HG02885 (cell line): ENCODE measurements at regions not wholly inside any gene's neighbourhood (a gene's known extent, or its start where the extent isn't known, plus 50 kb on each side); places are given as distances from the start of the nearest gene placed in this dataset.

ENCODE experiments used
- ATAC-seq: cut with Tn5 transposase; IDR thresholded peaks from one replicate; pipeline ENCODE4 v1.9.1; 2021; ENCODE audit warnings: mild to moderate bottlenecking; ENCODE audit not compliant: unreplicated experiment, poor library complexity

- no peak for ATAC-seq
Observed at GRCh38 chr3:135458541-135459322, 506.8 kb upstream of the PPP2R3A start.

DNA sequence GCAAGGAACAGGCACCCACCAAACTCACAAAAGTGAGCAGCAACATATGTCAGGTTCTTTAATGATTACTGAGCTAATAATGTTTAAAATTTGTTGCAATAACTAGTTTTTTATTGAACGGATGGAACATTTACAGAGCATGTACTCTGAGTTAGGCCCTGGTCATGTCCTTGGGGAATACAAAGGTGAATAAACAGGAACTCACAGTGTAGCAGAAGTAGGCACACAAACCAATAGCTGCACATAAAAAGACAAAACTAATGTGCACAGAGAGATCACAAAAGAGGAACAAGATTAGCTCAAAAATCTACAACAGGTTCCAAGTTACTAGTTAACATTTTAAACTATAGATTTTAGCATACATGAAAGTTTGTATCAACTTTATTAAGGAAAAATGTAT is 505.3 kb upstream of the PPP2R3A start:
- ATAC-seq, result no peak

GRCh38 chr3:135471911-135472310 is 493.6 kb upstream of the PPP2R3A start:
- ATAC-seq, result no peak

DNA sequence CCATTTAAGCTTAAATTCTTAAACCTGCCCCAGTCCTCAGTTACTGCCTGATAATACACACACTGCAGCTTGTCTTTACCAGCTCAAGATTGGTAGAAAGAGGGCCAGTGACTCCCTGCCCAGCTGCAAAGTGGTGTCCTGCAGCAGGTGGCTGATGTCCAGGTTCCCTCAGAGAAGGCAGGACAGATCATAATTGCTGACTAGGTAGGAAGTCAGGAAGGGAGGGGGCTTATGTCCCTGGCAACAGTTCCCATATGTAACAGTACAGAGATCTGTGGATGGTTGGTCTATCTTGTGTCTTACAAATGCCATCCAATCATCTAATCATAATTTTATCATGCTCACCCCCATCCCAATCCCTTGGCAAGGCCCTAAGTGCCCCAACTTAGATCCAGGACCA is 492.1 kb upstream of the PPP2R3A start:
- ATAC-seq, result no peak

DNA sequence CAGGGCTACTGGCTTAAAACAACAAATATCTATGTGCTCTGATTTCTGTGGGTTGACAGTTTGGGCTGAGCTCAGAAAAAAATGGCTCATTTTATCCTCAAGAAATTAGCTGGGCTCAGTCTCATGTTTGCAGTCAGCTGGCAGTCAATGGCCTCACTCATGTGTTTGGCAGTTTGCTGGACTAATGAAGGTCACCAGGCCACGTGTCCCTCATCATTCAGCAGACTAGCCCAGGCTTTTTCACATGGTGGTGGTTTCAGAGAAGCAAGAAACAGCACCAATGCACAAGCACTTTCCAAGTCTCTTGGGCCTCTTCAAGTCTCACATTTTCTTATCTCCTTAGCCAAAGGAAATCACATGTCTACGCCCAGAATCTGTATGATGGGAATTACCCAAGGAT is 478.3 kb upstream of the PPP2R3A start:
- no peak for ATAC-seq

GRCh38 chr3:135490219-135490915 is 475.2 kb upstream of the PPP2R3A start:
- no peak for ATAC-seq

DNA sequence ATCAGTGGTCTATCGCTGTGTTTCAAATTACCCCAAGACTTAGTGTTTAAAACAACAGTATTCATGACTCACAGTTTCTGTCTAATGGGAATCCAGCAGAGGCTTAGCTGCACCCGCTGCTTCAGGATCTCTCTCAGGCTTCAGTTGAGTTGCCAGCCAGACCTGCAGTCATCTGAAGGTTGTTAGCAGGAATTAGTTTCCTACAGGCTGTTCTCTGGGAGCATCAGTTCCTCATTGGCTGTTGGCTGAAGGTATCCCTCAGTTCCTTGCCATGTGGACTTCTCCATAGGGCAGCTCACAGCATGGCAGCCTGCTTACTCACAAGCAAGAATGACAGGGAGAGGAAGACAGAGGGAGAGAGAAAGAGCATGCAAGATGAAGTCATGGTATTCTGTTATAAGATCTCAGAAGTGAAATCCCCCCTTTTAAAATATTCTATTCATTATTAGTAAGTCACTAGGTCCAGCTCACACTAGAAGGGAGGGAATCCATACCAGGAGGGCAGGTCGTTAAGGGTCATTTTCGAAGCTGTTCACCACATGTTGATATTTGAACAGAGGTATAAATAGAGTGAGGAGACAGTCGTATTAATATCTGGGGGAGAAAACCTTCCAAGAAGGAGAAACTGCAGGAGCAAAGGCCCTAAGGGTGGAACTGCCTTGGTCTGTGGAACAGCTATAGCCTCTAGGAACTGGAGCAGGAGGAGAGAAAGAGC is 473.9 kb upstream of the PPP2R3A start:
- no peak for ATAC-seq

DNA sequence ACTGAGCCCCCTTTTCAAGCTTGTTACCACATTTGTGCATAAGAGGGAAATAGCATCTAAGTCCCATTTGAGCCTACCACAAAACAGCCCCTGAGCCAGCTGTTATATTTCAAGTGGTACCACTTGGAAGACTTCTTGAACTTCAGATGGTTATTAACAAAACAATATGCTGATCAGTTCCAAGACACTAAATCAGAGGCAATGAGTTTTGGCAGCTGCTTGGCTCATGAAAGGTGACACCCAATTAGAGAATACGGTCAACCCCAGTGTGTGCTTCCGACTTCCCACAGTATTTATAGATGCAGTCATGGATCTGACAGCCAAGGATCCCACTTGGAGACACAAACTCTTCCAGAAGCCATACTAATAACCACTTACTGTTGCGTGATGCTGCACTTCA is 469.6 kb upstream of the PPP2R3A start:
- ATAC-seq, result no peak

- ATAC-seq, result no peak
Observed at GRCh38 chr3:135497979-135498378, 467.5 kb upstream of the PPP2R3A start.

DNA sequence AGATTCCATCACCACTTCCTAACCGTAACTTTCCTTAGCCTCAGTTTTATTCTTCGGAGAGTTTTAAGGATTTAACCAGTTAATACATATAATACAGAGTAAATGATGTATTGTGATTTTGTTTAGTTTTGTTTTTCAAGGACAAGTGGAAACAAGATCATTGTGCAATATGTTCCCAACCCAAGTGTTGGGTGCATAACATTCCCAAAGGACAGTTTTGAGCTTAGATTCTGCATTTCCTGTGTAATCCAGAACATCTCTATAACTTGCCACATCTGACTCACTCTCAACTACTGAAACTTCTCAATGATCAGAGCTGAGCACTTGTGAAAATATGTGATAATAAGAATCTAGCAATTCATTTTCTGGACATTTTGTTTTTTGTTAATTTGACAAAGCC is 466.1 kb upstream of the PPP2R3A start:
- ATAC-seq, result no peak

- no peak for ATAC-seq
Observed at GRCh38 chr3:135500034-135500433, 465.5 kb upstream of the PPP2R3A start.

DNA sequence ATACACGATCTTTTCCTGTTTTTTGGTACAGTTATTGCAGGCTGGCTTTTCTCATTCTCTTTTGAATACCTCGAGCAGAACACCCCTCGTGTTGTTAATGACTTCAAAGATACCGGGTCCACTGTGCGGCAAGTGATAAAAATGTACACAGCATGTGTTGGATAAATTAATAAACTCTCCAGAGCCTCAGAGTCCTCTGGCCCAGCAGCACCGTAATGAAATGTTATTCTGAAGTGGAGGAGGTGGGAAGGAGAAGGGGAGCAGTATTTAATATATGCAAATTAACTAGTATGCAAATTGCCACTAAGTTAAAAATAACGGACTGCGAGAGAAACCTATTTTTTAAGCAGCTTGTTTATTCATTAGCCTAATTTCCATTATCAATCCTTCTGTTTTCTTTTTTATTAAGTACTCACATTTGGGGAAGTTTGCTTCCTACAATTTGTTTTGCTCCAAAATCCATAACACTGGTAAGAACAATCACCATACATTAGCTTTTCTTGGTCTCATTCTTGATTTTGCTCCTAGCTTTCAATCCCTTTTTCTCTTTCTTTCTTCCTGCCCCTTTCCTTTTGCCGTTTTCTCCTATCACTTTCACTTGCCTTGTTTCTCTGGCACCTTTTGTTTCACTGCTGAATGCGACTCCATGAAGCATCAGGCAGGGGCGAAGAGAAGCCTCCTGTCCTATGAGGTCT is 462.3 kb upstream of the PPP2R3A start:
- no peak for ATAC-seq

DNA sequence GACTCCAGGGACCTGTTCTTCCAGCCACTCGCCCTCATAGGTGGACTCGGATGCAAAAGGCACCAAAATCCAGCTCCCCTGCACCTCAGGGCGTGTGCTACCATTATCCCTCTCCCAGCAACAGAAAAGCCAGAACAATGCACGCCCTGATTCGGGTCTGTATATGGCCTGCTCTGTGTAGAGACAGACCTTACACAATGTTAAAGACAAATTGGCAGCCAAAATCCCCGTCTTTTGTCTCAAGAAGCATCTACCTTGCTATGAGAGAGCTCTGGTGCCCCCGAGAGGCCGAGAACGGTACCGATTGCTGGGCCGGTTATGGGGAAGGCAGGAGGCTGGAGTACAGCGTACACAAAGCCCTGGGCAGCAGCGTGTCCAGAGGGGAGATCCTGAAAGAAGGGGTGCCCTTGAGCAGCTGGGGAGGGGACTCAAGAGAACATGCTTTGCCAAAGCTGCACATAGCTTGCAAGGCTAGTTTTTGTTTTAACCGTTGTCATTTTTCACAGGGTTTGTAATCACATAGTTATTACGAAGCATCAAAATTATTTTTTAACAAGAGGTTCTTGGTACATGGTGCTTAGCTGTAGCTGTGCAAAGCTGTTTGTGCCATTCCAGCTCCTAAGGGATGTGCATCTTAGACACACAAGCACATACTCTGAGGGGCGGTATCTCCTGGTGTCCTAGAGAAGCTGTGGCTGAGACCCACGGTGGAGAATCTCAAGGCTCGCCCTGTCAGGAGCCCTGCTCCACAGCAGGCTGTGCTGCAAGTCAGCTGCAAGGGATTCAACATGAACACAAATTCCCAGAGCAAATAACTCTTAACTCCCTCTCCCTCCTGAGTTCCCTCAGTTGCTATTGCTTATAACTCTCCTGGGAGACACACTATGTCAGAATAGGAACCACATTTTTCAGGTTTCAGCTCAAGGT is 461.5 kb upstream of the PPP2R3A start:
- ATAC-seq, result no peak

DNA sequence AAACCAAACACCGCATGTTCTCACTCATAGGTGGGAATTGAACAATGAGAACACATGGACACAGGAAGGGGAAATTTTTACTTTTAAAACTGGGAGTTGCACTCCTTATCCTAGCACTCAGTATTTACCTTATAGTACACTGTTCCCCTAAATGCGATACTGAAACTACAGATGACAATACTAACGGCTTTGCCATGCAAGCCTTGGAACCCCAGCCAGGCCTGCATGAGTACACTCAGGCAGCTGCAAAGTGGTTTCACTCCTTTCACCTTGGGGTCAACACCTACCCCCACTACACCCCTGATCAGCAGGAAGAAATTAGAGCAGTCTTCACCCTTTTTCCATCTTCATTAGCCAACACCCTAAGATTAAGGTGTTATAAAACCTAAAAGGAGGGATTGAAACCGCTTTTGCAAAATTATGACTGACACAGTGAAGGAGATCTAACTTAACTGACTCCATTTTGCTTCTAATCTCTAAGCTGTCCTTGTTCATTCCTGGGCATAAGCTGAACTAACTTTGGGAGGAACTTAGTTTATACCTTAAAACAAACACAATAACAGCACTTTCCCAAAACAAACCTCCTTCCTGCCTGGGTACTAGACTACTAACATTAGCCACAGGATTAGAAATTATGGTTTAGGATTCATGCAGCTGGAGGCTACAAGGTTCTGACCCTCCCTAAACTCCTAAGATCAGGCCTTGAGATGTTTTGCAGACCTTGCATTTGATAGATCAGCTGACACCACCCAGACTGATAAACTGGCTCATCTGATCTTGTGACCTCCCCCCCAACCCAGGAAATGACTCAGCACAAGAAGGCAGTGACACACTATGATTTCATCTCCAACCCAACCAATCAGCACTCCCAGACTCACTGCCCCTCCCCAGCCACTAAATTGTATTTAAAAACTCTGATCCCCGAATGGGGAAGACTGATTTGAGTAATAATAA is 452.1 kb upstream of the PPP2R3A start:
- ATAC-seq, result no peak

GRCh38 chr3:135514060-135514448 is 451.5 kb upstream of the PPP2R3A start:
- no peak for ATAC-seq

- ATAC-seq, result no peak
Observed at GRCh38 chr3:135516143-135516542, 449.4 kb upstream of the PPP2R3A start.

GRCh38 chr3:135528413-135529015 is 437.0 kb upstream of the PPP2R3A start:
- ATAC-seq, result no peak

- ATAC-seq, result no peak
Observed at GRCh38 chr3:135532021-135532420, 433.5 kb upstream of the PPP2R3A start.
